Osteoblast (primary cell): ENCODE measurements at regions not wholly inside any gene's neighbourhood (a gene's known extent, or its start where the extent isn't known, plus 50 kb on each side); places are given as distances from the start of the nearest gene placed in this dataset.

Source experiments
- DNase-seq: peaks from one replicate; pipeline ENCODE4 v3.0.0; 2011; ENCODE audit warnings: low spot score, mixed read lengths; ENCODE audit not compliant: insufficient read length; ENCODE audit errors: missing footprints
- H2AFZ ChIP-seq: 2 replicates; pipeline ENCODE4 v1.6.0; 2011; ENCODE audit warnings: mild to moderate bottlenecking, low read length
- H3K27ac ChIP-seq: 2 replicates; pipeline ENCODE4 v1.5.1; 2011; ENCODE audit warnings: mild to moderate bottlenecking, low read depth, low read length, moderate library complexity
- H3K27me3 ChIP-seq: 2 replicates; pipeline ENCODE4 v1.6.0; 2012; ENCODE audit warnings: mild to moderate bottlenecking, control low read depth, inconsistent platforms, low read length, moderate library complexity; ENCODE audit not compliant: insufficient read depth
- H3K36me3 ChIP-seq: 2 replicates; pipeline ENCODE4 v1.5.1; 2011; ENCODE audit warnings: mild to moderate bottlenecking, low read length, control low read depth, moderate library complexity; ENCODE audit not compliant: insufficient read depth
- H3K4me1 ChIP-seq: 2 replicates; pipeline ENCODE4 v1.5.1; 2011; ENCODE audit warnings: mild to moderate bottlenecking, low read length, control low read depth, moderate library complexity; ENCODE audit not compliant: insufficient read depth
- H3K4me2 ChIP-seq: 2 replicates; pipeline ENCODE4 v1.6.0; 2011; ENCODE audit warnings: mild to moderate bottlenecking, low read length; ENCODE audit not compliant: insufficient read depth
- H3K4me3 ChIP-seq: fragments of 200-600 bp; sonication (generic); 3 replicates; pipeline ENCODE4 v1.5.1; 2012; ENCODE audit warnings: mild to moderate bottlenecking, low read length, inconsistent platforms; ENCODE audit not compliant: insufficient read depth
- H3K79me2 ChIP-seq: 2 replicates; pipeline ENCODE4 v1.6.0; 2012; ENCODE audit warnings: mild to moderate bottlenecking, low read length, control low read depth, inconsistent platforms; ENCODE audit not compliant: insufficient read depth
- H3K9me3 ChIP-seq: 2 replicates; pipeline ENCODE4 v1.5.1; 2011; ENCODE audit warnings: low read depth, low read length, control low read depth
- H4K20me1 ChIP-seq: 2 replicates; pipeline ENCODE4 v1.6.0; 2012; ENCODE audit warnings: mild to moderate bottlenecking, low read length, control low read depth; ENCODE audit not compliant: insufficient read depth
- CTCF ChIP-seq: IDR thresholded peaks from 2 replicates; pipeline ENCODE4 v1.5.1; 2011; ENCODE audit warnings: mild to moderate bottlenecking, low read depth, low read length, moderate library complexity; ENCODE audit errors: extremely low read depth

- H2AFZ ChIP-seq, result no peak overlapping the region
- H3K27me3 ChIP-seq, result peaks cover 2% of the 10 kb centered on the region
- H3K4me3 ChIP-seq, result no peak overlapping the region
- H3K36me3 ChIP-seq, result no peaks in the 10 kb centered on the region
- no peak for TF ChIP-seq CTCF
- no peak overlapping the region for H3K4me2 ChIP-seq
- H3K4me1 ChIP-seq, result peaks cover 16% of the 10 kb centered on the region
- no peaks in the 10 kb centered on the region for H4K20me1 ChIP-seq
- H3K79me2 ChIP-seq, result no peaks in the 10 kb centered on the region
- no peaks in the 10 kb centered on the region for H3K9me3 ChIP-seq
- DNase-seq, result no peak
- H3K27ac ChIP-seq, result no peak overlapping the region
Measured at GRCh38 chr2:107005853-107006252, 119.9 kb upstream of the ST6GAL2 start.

GRCh38 chr2:107006836-107007235, 120.9 kb upstream of the ST6GAL2 start:
- Histone ChIP-seq H3K4me3 (no peak overlapping the region), H3K9me3 (no peaks in the 10 kb centered on the region), H3K4me1 (peaks cover 12% of the 10 kb centered on the region), H3K27ac (no peak overlapping the region), H3K27me3 (peaks cover 2% of the 10 kb centered on the region), H3K36me3 (no peaks in the 10 kb centered on the region), H2AFZ (no peak overlapping the region), H4K20me1 (no peaks in the 10 kb centered on the region), H3K4me2 (no peak overlapping the region), H3K79me2 (no peaks in the 10 kb centered on the region)
- TF ChIP-seq CTCF, result no peak
- DNase-seq, result no peak

- Histone ChIP-seq H2AFZ (no peak overlapping the region), H3K9me3 (no peaks in the 10 kb centered on the region), H3K4me3 (no peak overlapping the region), H3K4me2 (no peak overlapping the region), H3K4me1 (peaks cover 2% of the 10 kb centered on the region), H3K36me3 (no peaks in the 10 kb centered on the region), H4K20me1 (no peaks in the 10 kb centered on the region), H3K27ac (no peak overlapping the region), H3K79me2 (no peaks in the 10 kb centered on the region), H3K27me3 (peaks cover 2% of the 10 kb centered on the region)
- DNase-seq, result no peak
- TF ChIP-seq CTCF, result no peak
Measured at GRCh38 chr2:107007927-107008326, 122.0 kb upstream of the ST6GAL2 start.

GRCh38 chr2:107008843-107009242, 122.9 kb upstream of the ST6GAL2 start:
- Histone ChIP-seq H3K36me3 (no peaks in the 10 kb centered on the region), H3K9me3 (no peaks in the 10 kb centered on the region), H4K20me1 (no peaks in the 10 kb centered on the region), H3K27me3 (peaks cover 2% of the 10 kb centered on the region), H2AFZ (no peak overlapping the region), H3K79me2 (no peaks in the 10 kb centered on the region), H3K27ac (no peak overlapping the region), H3K4me2 (no peak overlapping the region), H3K4me3 (no peak overlapping the region), H3K4me1 (no peaks in the 10 kb centered on the region)
- no peak for TF ChIP-seq CTCF
- no peak for DNase-seq
